GM12892 (cell line): ENCODE measurements at regions not wholly inside any gene's neighbourhood (a gene's known extent, or its start where the extent isn't known, plus 50 kb on each side); places are given as distances from the start of the nearest gene placed in this dataset.

Experiments used
- POLR2A ChIP-seq: IDR thresholded peaks from 2 replicates; pipeline ENCODE4 v1.6.1; 2011; ENCODE audit warnings: low read depth, low read length, control low read depth
- TAF1 ChIP-seq: IDR thresholded peaks from 2 replicates; pipeline ENCODE4 v1.6.1; 2011; ENCODE audit warnings: low read depth, mild to moderate bottlenecking, control low read depth, low read length, borderline replicate concordance

- no peak for TF ChIP-seq POLR2A
- no peak for TF ChIP-seq TAF1
Observed at GRCh38 chr5:166963596-166963995, 1327.8 kb upstream of the WWC1 start.
